ENCODE measurements at regions not wholly inside any gene's neighbourhood (a gene's known extent, or its start where the extent isn't known, plus 50 kb on each side); places are given as distances from the start of the nearest gene placed in this dataset.

- TF ChIP-seq CTCF (IDR thresholded peaks at IDR 0.05) = no peak
Observed at GRCh38 chr5:110201791-110202190, 512.1 kb downstream of the MAN2A1 start.

DNA sequence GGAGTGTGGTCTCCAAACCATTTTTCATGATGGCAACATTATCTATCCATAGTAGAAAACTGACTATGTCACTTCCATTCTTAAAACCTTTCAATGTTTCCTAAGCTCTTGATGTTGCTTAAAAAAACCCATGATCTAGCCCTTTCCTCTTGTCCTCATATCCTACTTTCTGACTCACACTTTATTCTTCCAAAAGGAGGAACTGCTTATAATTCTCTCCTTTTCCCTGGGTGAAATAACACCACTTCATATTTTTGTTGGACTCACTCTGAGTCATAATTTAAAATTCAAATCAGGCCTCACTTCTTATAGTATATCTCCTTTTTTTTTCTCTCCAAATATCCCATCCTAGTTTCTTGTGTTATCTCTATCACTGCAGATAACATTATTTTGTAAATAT, 513.9 kb downstream of the MAN2A1 start:
- H3K27ac ChIP-seq (ENCODE audit: low read length) = no peak overlapping the region
- Mint-ChIP-seq H3K4me3 (no peak overlapping the region), H3K27ac (no peak overlapping the region), H3K27me3 (ENCODE audit: low read depth in 2 of 2) (no peaks in the 10 kb centered on the region), H3K9me3 (peaks cover 8 to 13% of the 10 kb centered on the region in 2 donors), H3K4me1 (no peaks in the 10 kb centered on the region), H3K36me3 (no peaks in the 10 kb centered on the region)
- intact Hi-C loops (cut with micrococcal nuclease) = no loop called here
- no peak overlapping the region for H3K4me3 ChIP-seq (ENCODE audit: low read length)
- ATAC-seq (no peak), DNase-seq (no peak)
- H3K4me1 ChIP-seq (ENCODE audit: control insufficient read depth, insufficient read depth, low read length) = no peaks in the 10 kb centered on the region
- no peaks in the 10 kb centered on the region for H3K36me3 ChIP-seq (ENCODE audit: control insufficient read depth, insufficient read depth, low read length)
- H3K27me3 ChIP-seq (ENCODE audit: control insufficient read depth, insufficient read depth, low read length) = no peaks in the 10 kb centered on the region
- peaks cover 5% of the 10 kb centered on the region for H3K9me3 ChIP-seq (ENCODE audit: control insufficient read depth, insufficient read depth, low read length)
- no peak for TF ChIP-seq CTCF (IDR thresholded peaks at IDR 0.05)

More at GRCh38 chr5:110201791-110202190, 512.1 kb downstream of the MAN2A1 start:
- Histone ChIP-seq H3K27me3 (ENCODE audit: control insufficient read depth, insufficient read depth, low read length) (no peaks in the 10 kb centered on the region), H3K27ac (ENCODE audit: low read length) (no peak overlapping the region), H3K4me3 (ENCODE audit: low read length) (no peak overlapping the region), H3K9me3 (ENCODE audit: control insufficient read depth, insufficient read depth, low read length) (peaks cover 5% of the 10 kb centered on the region), H3K4me1 (ENCODE audit: control insufficient read depth, insufficient read depth, low read length) (no peaks in the 10 kb centered on the region), H3K36me3 (ENCODE audit: control insufficient read depth, insufficient read depth, low read length) (no peaks in the 10 kb centered on the region)
- Mint-ChIP-seq H3K27me3 (ENCODE audit: low read depth in 2 of 2) (no peaks in the 10 kb centered on the region), H3K27ac (no peak overlapping the region), H3K4me3 (no peak overlapping the region), H3K4me1 (no peaks in the 10 kb centered on the region), H3K36me3 (no peaks in the 10 kb centered on the region), H3K9me3 (peaks cover 8 to 13% of the 10 kb centered on the region in 2 donors)
- 79% methylated on average over 1 of the region's 1 CpG for WGBS (ENCODE audit: insufficient coverage)
- no peak for ATAC-seq
- intact Hi-C loops (cut with micrococcal nuclease) = no loop called here
- DNase-seq = no peak

GRCh38 chr5:110209401-110209800, 517.1 kb downstream of the TMEM232 start:
- no peak for TF ChIP-seq CTCF (IDR thresholded peaks at IDR 0.05)
- intact Hi-C loops (cut with micrococcal nuclease) = no loop called here
- H3K27ac ChIP-seq (ENCODE audit: low read length) = no peak overlapping the region
- H3K9me3 ChIP-seq (ENCODE audit: control insufficient read depth, insufficient read depth, low read length) = peaks cover 5% of the 10 kb centered on the region
- WGBS (ENCODE audit: insufficient coverage) = 92% methylated on average over 3 of the region's 3 CpGs
- no peak for DNase-seq
- no peak for ATAC-seq
- no peaks in the 10 kb centered on the region for H3K27me3 ChIP-seq (ENCODE audit: control insufficient read depth, insufficient read depth, low read length)
- Mint-ChIP-seq H3K27ac (no peak overlapping the region), H3K36me3 (no peaks in the 10 kb centered on the region), H3K4me3 (no peak overlapping the region), H3K27me3 (ENCODE audit: low read depth in 2 of 2) (no peaks in the 10 kb centered on the region), H3K4me1 (no peaks in the 10 kb centered on the region), H3K9me3 (peaks cover 6 to 12% of the 10 kb centered on the region in 2 donors)
- no peaks in the 10 kb centered on the region for H3K4me1 ChIP-seq (ENCODE audit: control insufficient read depth, insufficient read depth, low read length)
- H3K36me3 ChIP-seq (ENCODE audit: control insufficient read depth, insufficient read depth, low read length) = no peaks in the 10 kb centered on the region
- no peak overlapping the region for H3K4me3 ChIP-seq (ENCODE audit: low read length)

DNA sequence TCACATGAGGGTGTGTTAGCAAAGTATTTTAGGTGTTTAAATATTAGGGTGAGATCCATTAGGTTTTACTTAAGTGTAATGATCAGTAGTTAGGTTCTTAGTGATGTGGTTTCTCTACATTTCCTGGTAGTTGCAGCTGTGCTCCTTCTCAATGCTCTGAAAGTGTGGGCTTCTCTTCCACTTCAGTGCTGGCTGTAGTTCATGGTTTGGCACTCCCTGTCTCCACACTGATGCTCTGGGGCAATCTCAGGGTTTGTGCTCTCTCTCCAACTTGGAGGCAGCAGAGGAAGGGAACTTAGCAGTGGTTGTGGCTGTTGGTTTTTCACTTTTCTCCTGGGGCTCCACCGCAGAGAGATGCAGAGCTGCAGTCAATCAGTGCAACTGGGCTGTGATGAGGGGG, 507.5 kb downstream of the TMEM232 start:
- Mint-ChIP-seq H3K4me1 (no peaks in the 10 kb centered on the region), H3K27me3 (ENCODE audit: low read depth in 2 of 2) (no peaks in the 10 kb centered on the region), H3K4me3 (no peak overlapping the region), H3K36me3 (peaks cover 18% of the 10 kb centered on the region), H3K27ac (no peak overlapping the region), H3K9me3 (peaks cover 14 to 37% of the 10 kb centered on the region in 2 donors)
- H3K36me3 ChIP-seq (ENCODE audit: control insufficient read depth, insufficient read depth, low read length) = no peaks in the 10 kb centered on the region
- H3K27me3 ChIP-seq (ENCODE audit: control insufficient read depth, insufficient read depth, low read length) = no peaks in the 10 kb centered on the region
- no peak overlapping the region for H3K27ac ChIP-seq (ENCODE audit: low read length)
- 86% methylated on average over 1 of the region's 1 CpG for WGBS (ENCODE audit: insufficient coverage)
- intact Hi-C loops (cut with micrococcal nuclease) = no loop called here
- ATAC-seq = no peak
- no peaks in the 10 kb centered on the region for H3K4me1 ChIP-seq (ENCODE audit: control insufficient read depth, insufficient read depth, low read length)
- H3K9me3 ChIP-seq (ENCODE audit: control insufficient read depth, insufficient read depth, low read length) = peaks cover 26% of the 10 kb centered on the region
- TF ChIP-seq CTCF (IDR thresholded peaks at IDR 0.05) = no peak
- no peak for DNase-seq
- no peak overlapping the region for H3K4me3 ChIP-seq (ENCODE audit: low read length)

All from natural killer cell (primary cell).